ENCODE measurements at regions not wholly inside any gene's neighbourhood (a gene's known extent, or its start where the extent isn't known, plus 50 kb on each side); places are given as distances from the start of the nearest gene placed in this dataset.

DNA sequence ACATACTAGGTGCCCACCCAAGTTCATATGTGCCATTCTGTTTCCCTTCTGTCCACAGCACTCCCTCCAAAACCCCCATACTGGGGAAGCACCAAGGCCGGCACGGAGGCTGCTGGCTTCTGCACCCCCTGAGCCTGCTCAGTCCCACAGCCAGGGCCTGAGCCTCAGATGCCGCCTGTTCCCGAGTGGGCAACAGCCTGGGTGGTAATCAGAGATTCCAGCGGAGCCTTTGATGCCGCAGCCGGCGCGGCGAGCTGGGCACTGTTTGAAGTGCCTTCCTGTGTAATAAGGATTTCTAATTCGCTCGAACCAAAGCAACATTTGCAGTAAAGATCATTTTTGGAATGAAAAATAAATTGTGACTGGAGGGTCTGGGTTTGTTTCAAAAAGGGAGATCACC, 460.3 kb downstream of the SOX6 start:
- intact Hi-C loops (cut with micrococcal nuclease; ENCODE audit: unreplicated experiment) = no loop called here
- no peaks in the 10 kb centered on the region for H3K27me3 ChIP-seq (ENCODE audit: control insufficient read depth, insufficient read depth, low read length)
- BruUV-seq (replicated peaks) = no TSS peak
- ATAC-seq = no peak
- H3K36me3 ChIP-seq (ENCODE audit: control insufficient read depth, insufficient read depth, low read length) = no peaks in the 10 kb centered on the region
- H3K27ac ChIP-seq (ENCODE audit: low read length) = no peak overlapping the region
- DNase-seq (ENCODE audit: low read depth, low spot score) = no peak
- ChIA-PET CTCF (no interaction called here), POLR2A (no interaction called here)
- no peaks in the 10 kb centered on the region for H3K9me3 ChIP-seq (ENCODE audit: control insufficient read depth, insufficient read depth, low read depth, low read length)
- H3K4me3 ChIP-seq (ENCODE audit: low read depth in 2 of 2, low read length in 2 of 2) = no peak overlapping the region
- no peaks in the 10 kb centered on the region for H3K4me1 ChIP-seq (ENCODE audit: control insufficient read depth, insufficient read depth, low read length)
- TF ChIP-seq POLR2AphosphoS5 (IDR thresholded peaks at IDR 0.05; ENCODE audit: low read depth, low read length) = no peak
- TF ChIP-seq, protein P1, sequence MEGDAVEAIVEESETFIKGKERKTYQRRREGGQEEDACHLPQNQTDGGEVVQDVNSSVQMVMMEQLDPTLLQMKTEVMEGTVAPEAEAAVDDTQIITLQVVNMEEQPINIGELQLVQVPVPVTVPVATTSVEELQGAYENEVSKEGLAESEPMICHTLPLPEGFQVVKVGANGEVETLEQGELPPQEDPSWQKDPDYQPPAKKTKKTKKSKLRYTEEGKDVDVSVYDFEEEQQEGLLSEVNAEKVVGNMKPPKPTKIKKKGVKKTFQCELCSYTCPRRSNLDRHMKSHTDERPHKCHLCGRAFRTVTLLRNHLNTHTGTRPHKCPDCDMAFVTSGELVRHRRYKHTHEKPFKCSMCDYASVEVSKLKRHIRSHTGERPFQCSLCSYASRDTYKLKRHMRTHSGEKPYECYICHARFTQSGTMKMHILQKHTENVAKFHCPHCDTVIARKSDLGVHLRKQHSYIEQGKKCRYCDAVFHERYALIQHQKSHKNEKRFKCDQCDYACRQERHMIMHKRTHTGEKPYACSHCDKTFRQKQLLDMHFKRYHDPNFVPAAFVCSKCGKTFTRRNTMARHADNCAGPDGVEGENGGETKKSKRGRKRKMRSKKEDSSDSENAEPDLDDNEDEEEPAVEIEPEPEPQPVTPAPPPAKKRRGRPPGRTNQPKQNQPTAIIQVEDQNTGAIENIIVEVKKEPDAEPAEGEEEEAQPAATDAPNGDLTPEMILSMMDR (IDR thresholded peaks at IDR 0.05) = no peak
- TF ChIP-seq, protein P2, sequence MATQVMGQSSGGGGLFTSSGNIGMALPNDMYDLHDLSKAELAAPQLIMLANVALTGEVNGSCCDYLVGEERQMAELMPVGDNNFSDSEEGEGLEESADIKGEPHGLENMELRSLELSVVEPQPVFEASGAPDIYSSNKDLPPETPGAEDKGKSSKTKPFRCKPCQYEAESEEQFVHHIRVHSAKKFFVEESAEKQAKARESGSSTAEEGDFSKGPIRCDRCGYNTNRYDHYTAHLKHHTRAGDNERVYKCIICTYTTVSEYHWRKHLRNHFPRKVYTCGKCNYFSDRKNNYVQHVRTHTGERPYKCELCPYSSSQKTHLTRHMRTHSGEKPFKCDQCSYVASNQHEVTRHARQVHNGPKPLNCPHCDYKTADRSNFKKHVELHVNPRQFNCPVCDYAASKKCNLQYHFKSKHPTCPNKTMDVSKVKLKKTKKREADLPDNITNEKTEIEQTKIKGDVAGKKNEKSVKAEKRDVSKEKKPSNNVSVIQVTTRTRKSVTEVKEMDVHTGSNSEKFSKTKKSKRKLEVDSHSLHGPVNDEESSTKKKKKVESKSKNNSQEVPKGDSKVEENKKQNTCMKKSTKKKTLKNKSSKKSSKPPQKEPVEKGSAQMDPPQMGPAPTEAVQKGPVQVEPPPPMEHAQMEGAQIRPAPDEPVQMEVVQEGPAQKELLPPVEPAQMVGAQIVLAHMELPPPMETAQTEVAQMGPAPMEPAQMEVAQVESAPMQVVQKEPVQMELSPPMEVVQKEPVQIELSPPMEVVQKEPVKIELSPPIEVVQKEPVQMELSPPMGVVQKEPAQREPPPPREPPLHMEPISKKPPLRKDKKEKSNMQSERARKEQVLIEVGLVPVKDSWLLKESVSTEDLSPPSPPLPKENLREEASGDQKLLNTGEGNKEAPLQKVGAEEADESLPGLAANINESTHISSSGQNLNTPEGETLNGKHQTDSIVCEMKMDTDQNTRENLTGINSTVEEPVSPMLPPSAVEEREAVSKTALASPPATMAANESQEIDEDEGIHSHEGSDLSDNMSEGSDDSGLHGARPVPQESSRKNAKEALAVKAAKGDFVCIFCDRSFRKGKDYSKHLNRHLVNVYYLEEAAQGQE (IDR thresholded peaks at IDR 0.05; ENCODE audit: insufficient read depth in 1 of 2, low read depth in 2 of 2, low read length in 1 of 2) = no peak
- TF ChIP-seq TCF7L2 (IDR thresholded peaks at IDR 0.05; ENCODE audit: low read depth, low read length) = no peak
- TF ChIP-seq SIN3A (IDR thresholded peaks at IDR 0.05; ENCODE audit: borderline replicate concordance, insufficient read depth, low read depth, low read length) = no peak
- in situ Hi-C loops (cut with HindIII; ENCODE audit: low pct_unique_long_range_greater_than_20kb, low sequenced_read_pairs) = no loop called here

DNA sequence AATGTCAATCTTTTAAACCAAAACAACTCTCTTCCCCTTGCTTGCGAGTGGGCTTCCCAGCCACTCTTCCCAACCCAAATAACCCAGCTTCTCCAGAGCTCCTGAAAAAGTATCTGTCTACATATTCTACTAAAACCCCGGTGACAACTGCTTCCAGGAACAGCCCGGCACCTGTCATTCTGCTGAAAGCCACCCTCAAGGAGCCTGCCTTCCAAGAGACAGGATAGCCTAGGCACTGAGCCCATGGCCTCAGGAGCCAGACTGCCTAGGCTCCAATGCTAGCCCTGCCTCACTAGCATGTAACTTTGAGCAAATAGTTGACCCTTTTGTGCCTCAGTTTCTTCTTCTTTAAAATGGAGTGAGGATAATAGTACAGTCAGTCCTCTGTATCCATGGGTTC, 459.8 kb downstream of the SOX6 start:
- CTCF ChIA-PET = no interaction called here
- intact Hi-C loops (cut with micrococcal nuclease; ENCODE audit: unreplicated experiment) = no loop called here
- BruUV-seq (replicated peaks) = no TSS peak

More for the DNA sequence above, 459.8 kb downstream of the SOX6 start:
- DNase-seq (ENCODE audit: low read depth, low spot score) = no peak
- POLR2A ChIA-PET = no interaction called here
- Histone ChIP-seq H3K9me3 (ENCODE audit: control insufficient read depth, insufficient read depth, low read depth, low read length) (no peaks in the 10 kb centered on the region), H3K27ac (ENCODE audit: low read length) (no peak overlapping the region), H3K4me3 (ENCODE audit: low read depth in 2 of 2, low read length in 2 of 2) (no peak overlapping the region), H3K27me3 (ENCODE audit: control insufficient read depth, insufficient read depth, low read length) (no peaks in the 10 kb centered on the region), H3K36me3 (ENCODE audit: control insufficient read depth, insufficient read depth, low read length) (no peaks in the 10 kb centered on the region), H3K4me1 (ENCODE audit: control insufficient read depth, insufficient read depth, low read length) (no peaks in the 10 kb centered on the region)
- TF ChIP-seq, protein P2 (IDR thresholded peaks at IDR 0.05; ENCODE audit: insufficient read depth in 1 of 2, low read depth in 2 of 2, low read length in 1 of 2) = no peak
- TF ChIP-seq SIN3A (IDR thresholded peaks at IDR 0.05; ENCODE audit: borderline replicate concordance, insufficient read depth, low read depth, low read length) (no peak), TCF7L2 (IDR thresholded peaks at IDR 0.05; ENCODE audit: low read depth, low read length) (no peak), POLR2AphosphoS5 (IDR thresholded peaks at IDR 0.05; ENCODE audit: low read depth, low read length) (no peak)
- TF ChIP-seq, protein P1 (IDR thresholded peaks at IDR 0.05) = no peak
- no peak for ATAC-seq
- in situ Hi-C loops (cut with HindIII; ENCODE audit: low pct_unique_long_range_greater_than_20kb, low sequenced_read_pairs) = no loop called here

Measured in Panc1 (cell line).